B cell (primary cell): ENCODE measurements at regions not wholly inside any gene's neighbourhood (a gene's known extent, or its start where the extent isn't known, plus 50 kb on each side); places are given as distances from the start of the nearest gene placed in this dataset.

ENCODE experiments used
- ATAC-seq: fragments of 200-7000 bp; cut with Tn5 transposase; one replicate; pipeline ENCODE4 v1.10.0; 2021; ENCODE audit warnings: low read depth, mild to moderate bottlenecking, moderate number of reproducible peaks, moderate library complexity
- CTCF ChIA-PET: fragments of 350-600 bp; sonication (Branson Sonifier 250); formaldehyde crosslinking; loops from one replicate; lab custom pipeline; 2021; ENCODE audit warnings: antibody characterized with exemption, inconsistent platforms; lab: Charles Lee
- POLR2A ChIA-PET: fragments of 350-600 bp; sonication (Branson Sonifier 250); formaldehyde crosslinking; loops from one replicate; lab custom pipeline; 2021; ENCODE audit warnings: antibody characterized with exemption; lab: Charles Lee
- DNase-seq: peaks from one replicate; pipeline ENCODE4 v3.0.0; 2013
- H2AFZ ChIP-seq: 2 replicates; pipeline ENCODE4 v1.6.1; 2012; ENCODE audit warnings: mild to moderate bottlenecking, low read depth, low read length; ENCODE audit not compliant: insufficient read depth, poor library complexity, severe bottlenecking
- H3K27ac ChIP-seq, 2 donors: 1 replicate in 1 of 2; 2 replicates in 1 of 2; pipeline ENCODE4 v1.5.1; 2012 to 2013; ENCODE audit warnings: low read length in 2 of 2, mild to moderate bottlenecking in 2 of 2, moderate library complexity in 1 of 2
- H3K27me3 ChIP-seq, 4 experiments: fragments of 200-600 bp in 1 of 4; sonication (generic) in 1 of 4; replicated peaks in 1 of 4; 1 replicate in 2 of 4; 2 replicates in 2 of 4; pipeline versions ENCODE4 v1.6.1 to v1.7.0; 2013 to 2016; ENCODE audit warnings: low read length in 3 of 4, mild to moderate bottlenecking in 2 of 4, mixed read lengths in 1 of 4, moderate library complexity in 1 of 4; ENCODE audit not compliant: insufficient read depth in 4 of 4, control insufficient read depth in 3 of 4; ENCODE audit errors: control extremely low read depth in 1 of 4
- H3K36me3 ChIP-seq, 2 experiments: replicated peaks in 1 of 2; 1 replicate in 1 of 2; 2 replicates in 1 of 2; pipeline versions ENCODE4 v1.6.1 to v1.7.1; 2013; ENCODE audit warnings: low read length in 1 of 2; ENCODE audit not compliant: insufficient read depth in 2 of 2, control insufficient read depth in 1 of 2; ENCODE audit errors: control extremely low read depth in 1 of 2, extremely low read depth in 1 of 2
- H3K4me1 ChIP-seq, 2 donors: fragments of 200-600 bp in 1 of 2; sonication (generic) in 1 of 2; 1 replicate in 1 of 2; 2 replicates in 1 of 2; pipeline versions ENCODE4 v1.5.1 to v1.6.1; 2013 to 2017; ENCODE audit warnings: low read length in 2 of 2; ENCODE audit not compliant: control insufficient read depth in 2 of 2, insufficient read depth in 2 of 2
- H3K4me2 ChIP-seq: replicated peaks from 2 replicates; pipeline ENCODE3; 2012; ENCODE audit warnings: mild to moderate bottlenecking, low read depth, low read length; ENCODE audit not compliant: poor library complexity, severe bottlenecking
- H3K4me3 ChIP-seq, 5 experiments: fragments of 200-600 bp in 1 of 5; sonication (generic) in 1 of 5; 1 replicate in 3 of 5; 2 replicates in 2 of 5; pipeline versions ENCODE4 v1.5.1 to v1.7.0; 2011 to 2016; ENCODE audit warnings: low read length in 4 of 5, mild to moderate bottlenecking in 4 of 5, low read depth in 2 of 5, control low read depth in 1 of 5, moderate library complexity in 1 of 5; ENCODE audit not compliant: insufficient read depth in 1 of 5; ENCODE audit errors: control extremely low read depth in 1 of 5, extremely low read depth in 1 of 5
- H3K79me2 ChIP-seq: fragments of 200-600 bp; sonication (generic); one replicate; pipeline ENCODE4 v1.6.0; 2016; ENCODE audit warnings: low read length; ENCODE audit not compliant: control insufficient read depth, insufficient read depth
- H3K9ac ChIP-seq: fragments of 200-600 bp; sonication (generic); 2 replicates; pipeline ENCODE4 v1.6.1; 2017; ENCODE audit warnings: mild to moderate bottlenecking, low read length, moderate library complexity
- H3K9me3 ChIP-seq, 3 donors: one replicate each; pipeline versions ENCODE4 v1.6.1 to v1.7.1; 2013; ENCODE audit warnings: low read length in 2 of 3; ENCODE audit not compliant: control insufficient read depth in 2 of 3, insufficient read depth in 1 of 3; ENCODE audit errors: control extremely low read depth in 1 of 3
- H4K20me1 ChIP-seq: 2 replicates; pipeline ENCODE4 v1.6.0; 2012; ENCODE audit warnings: mild to moderate bottlenecking, low read length; ENCODE audit not compliant: insufficient read depth, control insufficient read depth, poor library complexity, severe bottlenecking
- H3K27ac Mint-ChIP-seq: one replicate; pipeline ENCODE4 v1.8.0; 2021; ENCODE audit warnings: mixed read lengths
- H3K27me3 Mint-ChIP-seq: one replicate; pipeline ENCODE4 v1.8.0; 2021; ENCODE audit warnings: mixed read lengths
- H3K4me1 Mint-ChIP-seq: one replicate; pipeline ENCODE4 v1.8.0; 2021; ENCODE audit warnings: mixed read lengths
- H3K4me3 Mint-ChIP-seq: one replicate; pipeline ENCODE4 v1.8.0; 2021; ENCODE audit warnings: mixed read lengths
- H3K9me3 Mint-ChIP-seq: one replicate; pipeline ENCODE4 v1.8.0; 2022; ENCODE audit warnings: mixed read lengths; ENCODE audit not compliant: insufficient read depth
- EZH2 ChIP-seq: IDR thresholded peaks from 2 replicates; pipeline ENCODE4 v1.6.1; 2012; ENCODE audit warnings: borderline replicate concordance, low read depth, mild to moderate bottlenecking, moderate library complexity, low read length; ENCODE audit not compliant: insufficient read depth, poor library complexity, severe bottlenecking
- WGBS: methylation state at CpG from one replicate; pipeline ENCODE4 v1.1.5; 2013; ENCODE audit warnings: missing lambda C conversion rate; ENCODE audit not compliant: insufficient coverage; 5-methylcytosine and 5-hydroxymethylcytosine counted together
- intact Hi-C: fragments of 100-400 bp; cut with micrococcal nuclease; formaldehyde crosslinking; loops from one replicate; pipeline ENCODE4 v1.10.0; 2022
- TF ChIP-seq, protein P1 (sequence below): fragments of 200-600 bp; IDR thresholded peaks from one replicate; pipeline ENCODE4 v1.8.0; 2022; ENCODE audit warnings: antibody characterized with exemption, mild to moderate bottlenecking

DNA sequence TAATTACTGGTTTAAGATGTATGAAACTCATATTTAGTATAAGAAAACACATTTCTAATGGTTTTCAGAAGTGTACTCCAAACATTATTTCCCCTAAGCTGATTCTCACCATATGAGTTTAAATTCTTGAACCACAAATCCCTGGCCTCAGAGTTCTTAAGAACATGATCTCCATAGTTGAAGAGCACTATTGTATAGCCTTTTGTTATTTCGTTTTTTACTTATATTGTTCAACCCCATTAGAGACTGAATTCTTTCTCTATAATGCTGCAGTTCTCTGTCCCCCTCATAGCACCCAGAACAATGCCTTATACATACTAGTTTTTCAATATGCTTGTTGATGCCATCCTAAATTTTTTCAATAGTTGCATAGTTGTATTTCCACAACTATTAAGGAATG, 85.5 kb upstream of the TMEM17 start:
- H3K4me3 ChIP-seq, result no peak overlapping the region
- Mint-ChIP-seq H3K4me1 (peaks cover 2% of the 10 kb centered on the region), H3K27me3 (no peaks in the 10 kb centered on the region), H3K9me3 (no peaks in the 10 kb centered on the region), H3K4me3 (no peak overlapping the region), H3K27ac (no peak overlapping the region)
- H3K79me2 ChIP-seq, result no peaks in the 10 kb centered on the region
- no peak for ATAC-seq
- ChIA-PET CTCF (no interaction called here), POLR2A (no interaction called here)
- no peaks in the 10 kb centered on the region for H4K20me1 ChIP-seq
- no peak for DNase-seq
- H3K36me3 ChIP-seq, result no peaks in the 10 kb centered on the region
- no peak overlapping the region for H2AFZ ChIP-seq
- intact Hi-C loops, result no loop called here
- peaks cover 0 to 3% (median 0%) of the 10 kb centered on the region in 3 donors for H3K9me3 ChIP-seq
- H3K4me2 ChIP-seq, result no peak overlapping the region
- WGBS, result no CpG with 5 or more reads among the region's 1 CpG
- no peak overlapping the region for H3K27ac ChIP-seq
- no peaks in the 10 kb centered on the region for H3K4me1 ChIP-seq
- TF ChIP-seq EZH2, result no peak
- TF ChIP-seq, protein P1, sequence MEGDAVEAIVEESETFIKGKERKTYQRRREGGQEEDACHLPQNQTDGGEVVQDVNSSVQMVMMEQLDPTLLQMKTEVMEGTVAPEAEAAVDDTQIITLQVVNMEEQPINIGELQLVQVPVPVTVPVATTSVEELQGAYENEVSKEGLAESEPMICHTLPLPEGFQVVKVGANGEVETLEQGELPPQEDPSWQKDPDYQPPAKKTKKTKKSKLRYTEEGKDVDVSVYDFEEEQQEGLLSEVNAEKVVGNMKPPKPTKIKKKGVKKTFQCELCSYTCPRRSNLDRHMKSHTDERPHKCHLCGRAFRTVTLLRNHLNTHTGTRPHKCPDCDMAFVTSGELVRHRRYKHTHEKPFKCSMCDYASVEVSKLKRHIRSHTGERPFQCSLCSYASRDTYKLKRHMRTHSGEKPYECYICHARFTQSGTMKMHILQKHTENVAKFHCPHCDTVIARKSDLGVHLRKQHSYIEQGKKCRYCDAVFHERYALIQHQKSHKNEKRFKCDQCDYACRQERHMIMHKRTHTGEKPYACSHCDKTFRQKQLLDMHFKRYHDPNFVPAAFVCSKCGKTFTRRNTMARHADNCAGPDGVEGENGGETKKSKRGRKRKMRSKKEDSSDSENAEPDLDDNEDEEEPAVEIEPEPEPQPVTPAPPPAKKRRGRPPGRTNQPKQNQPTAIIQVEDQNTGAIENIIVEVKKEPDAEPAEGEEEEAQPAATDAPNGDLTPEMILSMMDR, result no peak
- H3K9ac ChIP-seq, result no peak overlapping the region
- no peaks in the 10 kb centered on the region for H3K27me3 ChIP-seq

DNA sequence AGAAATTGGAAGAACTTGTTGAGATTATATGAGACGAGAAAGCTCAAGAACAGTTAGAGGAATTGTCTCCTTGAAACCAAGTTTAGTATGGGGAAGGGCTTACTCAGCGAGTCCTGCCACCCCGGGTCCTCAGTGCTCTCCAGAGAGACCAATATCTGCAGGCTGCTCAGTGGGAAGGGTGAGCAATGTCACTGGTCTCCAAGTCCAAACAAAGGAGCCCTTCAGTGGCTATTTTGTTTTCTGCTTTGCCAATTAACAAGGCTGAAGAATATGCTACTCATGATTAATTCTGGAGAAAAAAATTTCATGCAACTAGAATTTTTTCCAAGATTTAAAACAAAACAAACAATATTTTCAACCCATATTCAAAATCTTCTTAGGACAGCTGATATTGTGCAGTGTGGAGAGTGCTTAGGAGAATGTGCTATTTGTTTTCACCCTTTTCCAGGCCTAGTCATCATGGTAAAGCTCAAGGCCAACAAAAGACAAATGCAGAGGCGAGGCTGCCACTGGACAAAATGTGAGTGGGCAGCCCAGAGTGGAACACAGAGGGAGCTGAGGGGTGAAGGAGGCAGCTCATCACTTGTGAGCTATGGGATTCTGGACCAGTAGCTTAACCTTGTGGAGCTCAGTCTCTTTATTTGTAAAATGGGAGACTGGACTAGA, 83.8 kb upstream of the TMEM17 start:
- TF ChIP-seq EZH2, result no peak
- TF ChIP-seq, protein P1, result no peak
- H4K20me1 ChIP-seq, result no peaks in the 10 kb centered on the region
- H3K9me3 ChIP-seq, result peaks cover 0 to 9% (median 0%) of the 10 kb centered on the region in 3 donors
- H3K27ac ChIP-seq, result no peak overlapping the region
- no peaks in the 10 kb centered on the region for H3K4me1 ChIP-seq
- H3K79me2 ChIP-seq, result no peaks in the 10 kb centered on the region
- ChIA-PET CTCF (no interaction called here), POLR2A (no interaction called here)
- no peak overlapping the region for H3K4me3 ChIP-seq
- H3K9ac ChIP-seq, result no peak overlapping the region
- ATAC-seq (no peak), DNase-seq (no peak)
- Mint-ChIP-seq H3K4me1 (peaks cover 2% of the 10 kb centered on the region), H3K9me3 (no peaks in the 10 kb centered on the region), H3K4me3 (no peak overlapping the region), H3K27me3 (no peaks in the 10 kb centered on the region), H3K27ac (no peak overlapping the region)
- 90% methylated on average over 3 of the region's 4 CpGs for WGBS
- H3K36me3 ChIP-seq, result no peaks in the 10 kb centered on the region
- H3K27me3 ChIP-seq, result no peaks in the 10 kb centered on the region
- no peak overlapping the region for H3K4me2 ChIP-seq
- no peak overlapping the region for H2AFZ ChIP-seq
- intact Hi-C loops, result no loop called here
